SU-DHL-6 (cell line): ENCODE measurements at regions not wholly inside any gene's neighbourhood (a gene's known extent, or its start where the extent isn't known, plus 50 kb on each side); places are given as distances from the start of the nearest gene placed in this dataset.

ENCODE experiments used
- H2AFZ ChIP-seq: fragments of 200-600 bp; sonication (generic); 2 replicates; pipeline ENCODE4 v1.6.1; 2014; ENCODE audit warnings: low read depth, mild to moderate bottlenecking, moderate library complexity, mixed read lengths, antibody characterized with exemption, low read length; ENCODE audit not compliant: severe bottlenecking
- H3F3A ChIP-seq: fragments of 200-600 bp; shearing (Covaris generic); 2 replicates; pipeline ENCODE4 v1.6.0; 2016; ENCODE audit warnings: antibody characterized with exemption, mild to moderate bottlenecking; ENCODE audit not compliant: insufficient read depth
- H3K27ac ChIP-seq: fragments of 200-600 bp; sonication (generic); 2 replicates; pipeline ENCODE4 v1.5.1; 2016; ENCODE audit warnings: low read depth, mild to moderate bottlenecking, low read length, moderate library complexity, mixed read lengths
- H3K27me3 ChIP-seq: fragments of 200-600 bp; sonication (generic), shearing (Covaris generic); 2 replicates; pipeline ENCODE4 v1.6.0; 2014; ENCODE audit warnings: mild to moderate bottlenecking, low read length
- H3K36me3 ChIP-seq: fragments of 200-600 bp; sonication (generic); 2 replicates; pipeline ENCODE4 v1.6.1; 2014; ENCODE audit warnings: mild to moderate bottlenecking, low read length, mixed read lengths
- H3K4me2 ChIP-seq: fragments of 300-600, 200-600 bp; shearing (Covaris generic), sonication (generic); 2 replicates; pipeline ENCODE4 v1.6.0; 2014; ENCODE audit warnings: low read length, low read depth, mild to moderate bottlenecking; ENCODE audit not compliant: poor library complexity, severe bottlenecking
- H3K4me3 ChIP-seq: fragments of 200-600 bp; sonication (generic); 2 replicates; pipeline ENCODE4 v1.5.1; 2014; ENCODE audit warnings: antibody characterized with exemption, low read length, mild to moderate bottlenecking, mixed read lengths; ENCODE audit not compliant: insufficient read depth, poor library complexity, severe bottlenecking
- H3K79me2 ChIP-seq: fragments of 200-600 bp; sonication (generic); 2 replicates; pipeline ENCODE4 v1.6.1; 2014; ENCODE audit warnings: mild to moderate bottlenecking, low read length, moderate library complexity; ENCODE audit not compliant: insufficient read depth
- H3K9ac ChIP-seq: fragments of 200-600 bp; sonication (generic); 2 replicates; pipeline ENCODE4 v1.7.0; 2014; ENCODE audit warnings: mild to moderate bottlenecking, low read length
- H3K9me2 ChIP-seq: fragments of 200-600 bp; sonication (generic); replicated peaks from 2 replicates; pipeline ENCODE4 v1.6.1; 2014; ENCODE audit warnings: low read length; ENCODE audit not compliant: insufficient read depth
- H3K9me3 ChIP-seq: fragments of 200-600 bp; sonication (generic); 2 replicates; pipeline ENCODE4 v1.6.1; 2014; ENCODE audit warnings: low read length, mixed read lengths; ENCODE audit not compliant: insufficient read depth
- H4K20me1 ChIP-seq: fragments of 200-600 bp; sonication (generic); 2 replicates; pipeline ENCODE4 v1.6.1; 2014; ENCODE audit warnings: low read depth, mild to moderate bottlenecking, antibody characterized with exemption, low read length, moderate library complexity, mixed read lengths
- CTCF ChIP-seq: fragments of 200-600 bp; sonication (generic); IDR thresholded peaks from one replicate; pipeline ENCODE4 v1.5.1; 2017; ENCODE audit warnings: antibody characterized with exemption, mild to moderate bottlenecking, low read length, moderate library complexity; ENCODE audit not compliant: insufficient read depth, poor library complexity, severe bottlenecking
- EZH2phosphoT487 ChIP-seq: fragments of 200-600 bp; sonication (generic), shearing (Covaris generic); conservative IDR thresholded peaks from 2 replicates; pipeline ENCODE4 v1.6.1; 2018; ENCODE audit warnings: mild to moderate bottlenecking, antibody characterized with exemption, low read length, moderate library complexity, mixed read lengths

- Histone ChIP-seq H3F3A (no peaks in the 10 kb centered on the region), H4K20me1 (no peaks in the 10 kb centered on the region), H3K4me2 (no peak overlapping the region), H3K27me3 (no peaks in the 10 kb centered on the region), H3K9me2 (no peaks in the 10 kb centered on the region), H3K4me3 (no peak overlapping the region), H3K27ac (no peak overlapping the region), H3K79me2 (no peaks in the 10 kb centered on the region), H3K9ac (no peak overlapping the region), H3K9me3 (no peaks in the 10 kb centered on the region), H2AFZ (no peak overlapping the region), H3K36me3 (no peaks in the 10 kb centered on the region)
- TF ChIP-seq CTCF (no peak), EZH2phosphoT487 (no peak)
Observed at GRCh38 chr12:19639781-19640415, 200.6 kb downstream of the AEBP2 start.

DNA sequence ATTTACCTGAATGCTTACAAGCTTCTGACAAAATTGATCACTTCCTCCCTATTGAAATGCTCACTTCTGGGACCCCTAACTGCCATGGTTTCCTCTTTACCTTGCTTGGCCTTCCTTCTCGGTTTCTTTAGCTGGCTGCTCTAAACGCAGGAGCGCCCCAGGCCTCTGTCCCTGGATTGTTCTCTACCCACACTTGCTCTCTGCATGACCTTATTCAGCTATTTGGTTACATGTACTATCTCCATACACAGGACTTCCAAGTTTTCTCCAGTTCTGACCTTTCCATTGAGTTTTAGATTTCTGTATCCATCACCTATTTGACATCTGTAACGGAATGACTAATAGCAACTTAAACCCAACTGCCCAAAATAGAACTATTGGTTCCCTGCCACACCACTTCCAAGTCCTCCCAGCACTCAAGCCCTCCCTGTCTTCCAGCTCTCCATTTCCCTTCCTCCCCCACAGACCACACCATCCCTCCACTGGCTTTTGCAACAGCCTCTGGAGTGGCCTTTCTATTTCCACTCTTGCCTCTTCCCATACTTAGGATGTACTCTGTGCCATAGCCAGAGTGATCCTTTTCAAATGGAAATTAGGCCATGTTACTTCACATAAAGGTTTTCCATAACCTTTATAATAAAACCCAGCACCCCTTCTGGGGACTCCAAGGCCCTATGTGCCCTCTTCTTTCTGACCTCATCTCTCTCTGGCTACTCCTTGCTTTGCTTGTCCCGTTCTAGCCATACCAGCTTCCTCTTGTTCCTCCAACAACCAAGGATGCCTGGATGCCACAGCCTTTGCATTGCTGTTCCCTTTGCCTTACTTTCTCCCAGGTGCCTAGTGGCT, 202.2 kb downstream of the AEBP2 start:
- no peak overlapping the region for H3K4me2 ChIP-seq
- H4K20me1 ChIP-seq = no peaks in the 10 kb centered on the region
- H3K9me2 ChIP-seq = no peaks in the 10 kb centered on the region
- no peaks in the 10 kb centered on the region for H3F3A ChIP-seq
- H3K79me2 ChIP-seq = no peaks in the 10 kb centered on the region
- no peaks in the 10 kb centered on the region for H3K9me3 ChIP-seq
- no peak overlapping the region for H3K4me3 ChIP-seq
- no peaks in the 10 kb centered on the region for H3K27me3 ChIP-seq
- H3K36me3 ChIP-seq = no peaks in the 10 kb centered on the region
- no peak overlapping the region for H2AFZ ChIP-seq
- no peak overlapping the region for H3K9ac ChIP-seq
- no peak for TF ChIP-seq EZH2phosphoT487
- H3K27ac ChIP-seq = no peak overlapping the region

- no peaks in the 10 kb centered on the region for H3K27me3 ChIP-seq
Observed at GRCh38 chr12:19642345-19642744, 203.1 kb downstream of the AEBP2 start.

More at GRCh38 chr12:19642345-19642744, 203.1 kb downstream of the AEBP2 start:
- TF ChIP-seq EZH2phosphoT487 (no peak), CTCF (no peak)
- Histone ChIP-seq H3K79me2 (no peaks in the 10 kb centered on the region), H3K9me2 (no peaks in the 10 kb centered on the region), H3K27ac (no peak overlapping the region), H2AFZ (no peak overlapping the region), H3K9me3 (no peaks in the 10 kb centered on the region), H4K20me1 (no peaks in the 10 kb centered on the region), H3F3A (no peaks in the 10 kb centered on the region), H3K9ac (no peak overlapping the region), H3K36me3 (no peaks in the 10 kb centered on the region), H3K4me3 (no peak overlapping the region), H3K4me2 (no peak overlapping the region)
